Stimulated activated CD4-positive, alpha-beta T cell treated with anti-CD3 and anti-CD28 coated beads, Interleukin-1b, Interleukin-23, amount 100 ng/mL, for 1 hour (primary cell): ENCODE measurements at regions not wholly inside any gene's neighbourhood (a gene's known extent, or its start where the extent isn't known, plus 50 kb on each side); places are given as distances from the start of the nearest gene placed in this dataset.

Source experiments
- DNase-seq, 2 donors: peaks; one replicate each; pipeline ENCODE4 v3.0.0-alpha.2; 2020; ENCODE audit warnings: low read depth in 2 of 2

DNA sequence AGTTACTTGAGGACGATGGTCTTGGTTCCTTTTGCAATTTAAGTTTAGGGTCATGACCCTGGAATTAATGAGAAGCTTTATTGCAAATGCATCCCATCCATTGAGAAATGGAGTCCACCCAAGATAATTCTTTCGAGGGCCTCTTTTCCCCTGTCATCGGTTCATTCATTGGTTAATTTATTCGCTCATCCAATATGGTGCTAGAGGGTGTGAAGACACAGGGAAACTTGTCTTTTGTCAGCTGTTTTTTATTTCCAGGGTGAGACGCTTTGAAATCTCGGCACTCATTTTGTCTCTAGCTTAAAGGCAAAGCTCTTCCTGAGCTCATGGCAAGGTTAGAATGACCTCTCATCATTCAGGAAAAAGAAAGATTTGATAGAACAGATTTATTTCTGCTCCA, 464.2 kb upstream of the EEF2KMT start:
- no peak for DNase-seq

DNA sequence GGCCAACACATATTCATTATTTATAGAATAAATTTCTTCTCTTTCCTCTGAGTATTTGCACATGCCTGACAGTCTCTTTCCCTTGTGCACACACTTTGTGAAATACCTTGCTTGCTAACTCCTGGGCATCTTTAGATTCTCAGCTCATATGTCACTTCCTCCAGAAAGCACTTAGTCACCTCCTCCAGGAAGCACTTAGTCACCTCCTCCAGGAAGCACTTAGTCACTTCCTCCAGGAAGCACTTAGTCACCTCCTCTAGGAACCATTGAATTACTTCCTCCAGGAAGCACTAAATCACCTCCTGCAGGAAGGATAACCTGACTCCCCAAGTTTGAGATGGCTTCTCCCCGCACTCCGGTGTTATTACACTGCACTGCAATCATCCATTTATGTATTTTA, 462.5 kb upstream of the EEF2KMT start:
- no peak for DNase-seq

DNA sequence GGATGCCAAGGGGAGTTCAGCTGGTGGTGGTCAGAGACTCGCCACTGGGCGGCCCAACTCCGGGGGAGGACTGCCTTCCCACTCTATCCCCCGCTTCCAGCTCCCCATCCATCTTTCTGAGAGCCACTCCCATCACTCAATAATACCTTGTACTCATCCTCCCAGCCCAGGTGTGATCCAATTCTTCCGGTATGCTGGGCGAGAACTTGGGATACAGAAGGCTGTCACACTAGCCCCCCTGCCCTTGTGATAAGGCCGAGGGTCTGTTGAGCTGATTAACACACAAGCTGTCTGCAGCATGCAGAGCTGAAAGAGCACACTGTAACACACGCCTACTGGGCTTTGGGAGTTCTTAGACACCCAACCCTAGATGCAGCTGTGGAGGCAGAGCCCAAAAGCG, 460.4 kb upstream of the EEF2KMT start:
- DNase-seq = no peak

DNA sequence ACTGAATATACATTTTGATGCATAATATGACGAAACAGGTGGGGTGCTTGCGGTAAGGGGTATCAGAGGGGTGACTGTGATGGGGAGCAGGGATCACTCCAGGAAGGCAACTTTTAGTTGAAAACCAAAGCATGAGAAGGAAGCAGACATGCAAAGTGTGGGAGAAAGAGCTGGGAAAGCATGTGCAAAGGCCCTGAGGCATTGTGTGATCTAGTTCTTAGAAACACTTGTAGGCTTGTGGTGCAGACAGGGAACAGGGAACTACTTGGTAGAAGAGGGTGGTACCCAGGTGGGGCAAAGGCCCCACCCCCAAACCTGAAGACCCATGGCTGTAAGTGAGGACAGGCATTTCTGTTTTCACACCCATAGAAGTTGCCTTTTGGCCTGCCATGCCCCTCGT, 459.9 kb upstream of the EEF2KMT start:
- DNase-seq = no peak

DNA sequence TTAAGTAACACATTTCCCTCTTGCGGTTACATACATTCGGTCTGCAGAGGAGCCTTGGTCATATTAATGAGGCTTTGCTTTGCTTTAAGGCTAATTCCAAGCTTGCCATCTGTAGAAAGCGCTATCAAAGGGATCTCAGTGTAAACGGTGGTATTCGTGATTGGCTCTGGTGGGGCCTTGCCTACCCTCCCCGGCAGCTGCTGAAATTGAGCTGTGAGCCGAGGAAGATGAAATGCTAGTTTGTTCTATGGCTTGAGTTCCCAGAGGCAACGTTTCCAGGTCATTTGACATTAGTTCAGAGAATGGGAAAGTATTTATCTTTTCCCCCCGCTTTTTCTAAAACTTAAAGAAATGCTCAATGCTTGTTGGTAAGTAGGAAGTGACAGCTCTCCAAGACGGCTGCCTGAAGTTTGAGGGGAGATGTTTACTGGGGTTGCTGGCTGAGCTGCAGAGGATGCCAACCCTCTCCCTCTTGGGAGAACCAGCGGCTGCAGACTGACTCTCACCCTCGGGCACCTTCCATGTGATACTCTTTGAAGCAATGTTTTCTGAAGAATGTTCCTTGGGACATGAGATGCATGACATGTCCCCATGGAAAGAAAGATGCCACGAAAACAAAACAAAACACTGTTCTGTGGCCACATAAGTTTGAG, 458.7 kb upstream of the EEF2KMT start:
- DNase-seq = no peak

DNA sequence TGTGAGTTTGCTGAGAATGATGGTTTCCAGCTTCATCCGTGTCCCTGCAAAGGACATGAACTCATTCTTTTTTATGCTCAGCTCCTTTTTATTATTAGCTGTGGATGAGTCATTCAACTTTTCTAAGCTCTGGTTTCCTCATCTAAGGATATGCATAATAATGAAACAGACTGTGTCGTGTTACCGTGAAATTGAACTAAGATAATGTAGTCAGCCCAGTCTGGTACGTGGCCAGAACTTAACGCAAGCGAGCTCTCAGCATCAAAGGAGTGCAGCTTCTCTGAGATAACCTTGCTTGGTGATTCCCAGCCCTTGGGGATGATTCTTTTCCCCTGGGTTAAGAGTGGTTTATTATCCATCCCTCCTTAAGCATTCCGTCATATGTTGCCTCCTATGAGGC, 454.3 kb upstream of the EEF2KMT start:
- no peak for DNase-seq

DNA sequence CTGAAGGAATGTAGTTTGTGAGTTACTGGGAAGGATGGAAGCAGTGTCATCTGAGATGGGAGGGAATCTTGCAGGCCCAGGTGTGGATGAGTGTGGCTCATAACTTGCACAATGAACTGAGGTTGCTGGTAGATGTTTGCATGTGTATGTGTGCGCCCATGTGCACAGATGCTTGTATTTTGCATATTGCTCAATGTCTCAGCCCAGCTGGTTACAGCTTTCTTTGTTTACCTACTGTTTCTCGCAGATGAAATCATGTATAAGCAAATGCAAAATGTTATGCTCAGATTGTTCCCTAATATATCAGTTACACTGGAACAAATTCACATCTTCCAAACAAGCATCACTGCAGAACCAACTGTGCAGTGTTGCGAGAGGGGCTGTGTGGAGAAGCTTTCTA, 452.2 kb upstream of the EEF2KMT start:
- DNase-seq = no peak

DNA sequence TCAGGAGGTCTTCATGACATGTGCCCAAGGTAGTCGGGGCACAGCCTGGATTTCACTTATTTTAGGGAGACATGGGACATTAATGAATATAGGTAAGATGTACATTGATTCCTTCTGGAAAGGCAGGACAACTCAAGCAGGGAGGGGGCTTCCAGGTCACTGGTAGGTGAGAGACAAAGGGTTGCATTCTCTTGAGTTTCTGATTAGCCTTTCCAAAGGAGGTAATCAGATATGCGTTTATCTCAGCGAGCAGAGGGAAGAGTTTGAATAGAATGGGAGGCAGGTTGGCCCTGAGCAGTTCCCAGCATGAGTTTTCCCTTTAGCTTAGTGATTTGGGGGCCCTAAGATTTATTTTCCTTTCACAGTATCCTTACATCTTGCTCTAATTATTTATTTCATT, 443.8 kb upstream of the EEF2KMT start:
- no peak for DNase-seq

DNA sequence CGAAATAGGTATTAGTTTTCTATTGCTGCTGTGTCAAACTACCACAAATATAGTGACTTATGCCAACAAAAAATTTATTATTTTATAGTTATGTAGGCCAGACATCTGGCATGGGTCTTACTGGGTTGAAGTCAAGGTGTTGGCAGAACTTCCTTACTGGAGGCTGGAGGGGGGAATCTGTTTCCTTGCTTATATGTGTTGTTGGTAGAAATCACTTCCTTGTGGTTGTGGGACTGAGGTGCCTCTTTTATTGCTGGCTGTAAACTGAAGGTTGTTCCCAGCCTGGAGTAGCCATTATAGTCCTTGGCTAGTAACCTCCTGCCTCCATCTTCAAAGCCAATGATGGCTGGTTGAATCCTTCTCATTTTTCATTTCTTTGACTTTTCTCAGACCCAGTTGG, 439.8 kb upstream of the EEF2KMT start:
- DNase-seq = no peak

DNA sequence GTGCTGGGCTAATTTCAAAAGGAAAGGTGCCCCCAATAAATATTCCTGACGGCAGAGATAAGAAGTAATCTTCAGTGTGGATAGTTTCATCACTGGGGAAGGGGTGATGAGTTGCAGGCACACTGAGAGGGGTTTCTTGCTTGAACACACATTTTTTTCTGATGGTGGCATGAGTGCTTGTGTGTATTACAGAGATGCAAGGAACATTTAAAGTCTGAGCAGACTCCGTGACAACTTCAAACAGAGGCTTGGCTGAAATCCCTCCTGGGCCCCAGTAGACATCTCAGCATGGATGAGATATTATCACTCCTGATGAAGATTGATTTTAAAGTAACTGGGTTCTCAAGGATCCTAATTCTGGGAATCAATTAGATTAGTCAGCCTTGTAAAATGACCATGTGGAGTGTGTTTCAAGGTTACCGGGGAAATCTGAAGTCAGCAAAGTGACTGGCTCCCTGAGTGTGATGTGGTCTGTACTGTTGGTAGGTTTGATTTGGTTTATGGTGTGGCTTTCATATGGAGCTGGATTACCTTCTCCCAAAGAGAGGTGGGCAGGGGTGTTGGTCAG, 435.8 kb upstream of the EEF2KMT start:
- no peak for DNase-seq

DNA sequence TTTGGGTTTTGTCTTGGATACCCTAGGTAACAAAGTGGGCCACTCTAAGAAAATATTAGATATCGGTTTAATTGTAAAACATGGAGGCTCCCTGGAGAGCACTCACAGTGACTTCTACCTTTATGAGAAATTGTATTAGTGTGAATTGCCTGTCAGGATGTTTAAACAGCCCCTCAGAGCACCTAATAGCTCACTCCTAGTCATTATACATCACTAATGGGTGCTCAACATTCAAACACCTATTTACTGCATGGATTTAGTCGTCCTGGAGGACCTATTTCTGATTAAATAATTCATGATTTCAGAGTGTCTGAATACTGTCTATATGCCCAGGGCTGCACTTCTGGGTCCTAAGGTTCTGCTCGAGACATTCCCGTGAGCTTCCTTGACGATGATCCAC, 430.2 kb upstream of the EEF2KMT start:
- DNase-seq = no peak

DNA sequence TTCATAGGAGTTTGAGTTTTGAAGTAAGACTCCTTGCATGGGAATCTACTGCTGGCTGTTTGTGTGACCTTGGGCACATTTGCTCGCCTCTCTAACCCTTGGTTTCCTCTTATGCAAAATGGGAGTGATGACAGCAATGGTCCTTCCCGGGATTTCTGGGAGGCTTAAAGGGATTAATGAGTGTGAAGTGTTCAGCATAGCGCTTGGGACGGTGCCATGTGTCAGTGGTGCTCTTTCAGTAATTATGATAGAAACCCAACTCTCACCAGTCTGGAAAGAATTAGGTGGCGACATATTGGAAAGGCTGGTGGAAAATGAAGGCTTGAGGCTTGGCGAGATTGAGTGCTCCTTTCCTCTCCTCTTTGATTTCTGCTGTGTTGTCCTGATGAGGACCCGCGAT, 429.2 kb upstream of the EEF2KMT start:
- DNase-seq = no peak

DNA sequence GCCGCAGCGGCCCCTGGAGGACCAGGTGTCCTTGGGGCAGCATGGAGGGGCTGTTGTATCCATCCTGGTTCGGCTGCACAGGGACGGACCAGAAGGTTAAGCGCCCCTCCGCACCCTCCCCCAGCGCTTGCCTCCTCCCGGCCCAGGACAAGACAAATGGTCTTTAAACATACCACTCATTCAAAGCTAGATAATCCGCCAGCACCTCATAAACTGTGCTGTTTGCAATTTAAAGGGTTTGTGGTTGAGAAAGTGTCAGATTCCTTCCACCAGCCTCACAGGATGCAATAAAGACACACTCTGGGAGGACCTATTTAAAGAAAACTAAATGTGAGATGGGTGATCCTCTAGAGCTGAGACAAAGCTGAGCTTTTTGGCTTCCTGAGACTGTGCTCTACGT, 426.2 kb upstream of the EEF2KMT start:
- no peak for DNase-seq

DNA sequence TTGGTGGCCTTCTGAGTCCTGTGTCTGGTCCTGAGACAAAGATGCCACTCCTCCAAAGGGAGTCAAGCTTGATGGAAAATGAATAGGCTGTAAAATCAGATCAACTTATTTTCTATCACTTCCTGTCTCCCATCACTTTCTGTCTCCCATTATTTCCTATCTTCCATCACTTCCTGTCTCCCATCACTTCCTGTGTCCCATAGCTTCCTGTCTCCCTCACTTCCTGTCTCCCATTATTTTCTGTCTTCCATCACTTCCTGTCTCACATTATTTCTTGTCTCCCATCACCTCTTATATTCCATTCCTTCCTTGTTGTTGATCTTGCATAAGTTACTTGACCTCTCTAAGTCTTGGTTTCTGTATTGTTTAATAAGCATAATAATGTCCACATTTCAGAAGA, 418.5 kb upstream of the EEF2KMT start:
- no peak for DNase-seq

DNA sequence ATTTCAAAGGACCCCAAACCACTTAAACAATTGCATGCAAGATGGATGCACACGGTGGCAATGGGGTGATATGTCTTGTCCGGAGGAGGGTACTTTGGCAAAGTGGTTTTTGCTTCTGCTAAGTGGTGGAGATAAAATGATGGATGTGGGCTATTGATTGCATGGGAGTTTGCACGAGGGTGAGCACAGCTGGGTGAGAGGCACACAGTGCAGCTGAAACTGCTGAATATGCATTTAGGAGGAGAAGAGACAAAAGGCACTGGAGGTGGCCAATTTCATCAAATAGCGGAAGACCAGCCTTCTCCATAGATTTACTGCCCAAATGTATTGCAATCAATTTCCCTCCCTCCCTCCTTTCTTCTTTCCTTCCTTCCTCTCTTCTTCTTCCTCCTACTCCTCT, 414.4 kb upstream of the EEF2KMT start:
- no peak for DNase-seq

DNA sequence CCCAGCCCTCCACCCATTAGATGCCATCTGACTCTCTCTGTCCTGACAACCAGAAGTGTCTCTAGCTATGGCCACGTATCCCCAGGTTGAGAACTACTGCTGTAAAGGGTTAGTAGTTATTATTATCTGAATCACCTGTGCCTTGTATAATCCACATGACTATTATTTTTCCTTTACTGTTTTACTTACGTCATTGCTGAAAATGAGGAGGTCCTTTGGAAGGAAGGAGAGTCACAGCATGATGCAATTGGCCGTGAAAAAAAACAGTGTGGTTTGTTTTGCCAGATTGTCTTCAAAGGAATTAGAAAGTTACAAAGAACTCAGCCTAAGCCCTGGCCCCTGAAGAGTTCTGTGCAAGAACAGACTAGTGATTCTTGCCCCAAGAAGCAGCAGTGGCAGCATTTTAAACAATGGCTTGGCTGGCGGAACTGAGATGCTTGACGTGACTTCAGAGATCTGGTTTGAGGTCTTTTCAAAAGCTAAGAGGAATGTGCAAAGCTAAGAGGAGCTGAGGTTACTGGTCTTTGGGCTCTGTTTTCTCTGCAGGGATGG, 413.3 kb upstream of the EEF2KMT start:
- no peak for DNase-seq

DNA sequence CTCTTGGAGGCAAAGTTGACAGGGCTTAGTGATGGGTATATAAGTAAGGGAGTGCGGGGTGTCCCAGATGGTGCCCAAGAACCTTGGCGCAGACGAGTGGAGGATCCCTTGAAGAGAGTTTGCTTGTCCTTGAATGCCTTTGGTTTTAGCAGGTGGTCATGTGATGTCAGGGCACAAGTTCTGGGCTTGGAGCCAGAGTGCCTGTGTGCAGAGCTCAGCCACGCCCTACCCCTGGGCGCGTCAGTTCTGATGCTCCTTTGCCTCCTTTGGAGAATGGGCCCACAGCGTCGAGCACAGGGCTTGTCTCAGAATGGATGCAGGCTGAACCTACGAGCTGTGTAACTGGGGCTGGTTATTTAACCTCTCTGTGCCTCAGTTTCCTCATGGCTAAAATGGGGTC, 412.2 kb upstream of the EEF2KMT start:
- DNase-seq = no peak

DNA sequence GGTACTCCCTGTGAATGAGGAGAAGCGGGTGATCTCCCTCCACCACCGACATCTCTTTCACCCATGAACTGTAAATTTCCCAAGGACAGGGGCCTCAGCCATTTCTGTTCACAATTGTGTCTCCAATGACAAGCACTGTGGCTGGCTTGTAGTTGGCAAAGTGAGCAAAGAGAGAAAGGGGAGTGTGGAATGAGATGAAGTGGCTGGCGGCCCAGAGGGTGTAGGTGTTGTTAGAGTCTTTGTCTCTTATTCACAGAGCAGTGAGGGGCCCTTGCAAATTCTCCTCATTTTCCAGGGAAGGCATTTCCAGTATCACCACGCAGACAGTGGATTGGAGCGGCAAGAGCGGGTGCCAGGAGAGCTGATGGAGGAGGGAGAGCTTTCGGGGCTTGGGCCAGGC, 411.7 kb upstream of the EEF2KMT start:
- DNase-seq = no peak

DNA sequence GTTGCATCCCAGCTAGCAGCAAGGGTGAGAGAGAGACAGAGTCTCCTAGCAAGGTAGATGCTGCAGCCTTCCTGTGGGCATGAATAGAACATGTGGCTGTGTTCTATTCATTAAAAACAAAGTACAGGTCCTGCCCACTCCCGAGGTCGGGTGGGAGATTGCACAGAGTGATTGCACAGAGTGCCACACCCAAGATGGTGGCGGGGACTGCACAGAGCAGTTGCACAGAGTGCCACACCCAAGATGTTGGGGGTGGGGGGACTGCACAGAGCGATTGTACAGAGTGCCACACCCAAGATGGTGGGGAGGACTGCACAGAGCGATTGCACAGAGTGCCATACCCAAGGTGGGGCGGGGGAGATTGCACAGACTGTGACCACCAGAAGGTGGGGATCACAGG, 410.8 kb upstream of the EEF2KMT start:
- DNase-seq = no peak

DNA sequence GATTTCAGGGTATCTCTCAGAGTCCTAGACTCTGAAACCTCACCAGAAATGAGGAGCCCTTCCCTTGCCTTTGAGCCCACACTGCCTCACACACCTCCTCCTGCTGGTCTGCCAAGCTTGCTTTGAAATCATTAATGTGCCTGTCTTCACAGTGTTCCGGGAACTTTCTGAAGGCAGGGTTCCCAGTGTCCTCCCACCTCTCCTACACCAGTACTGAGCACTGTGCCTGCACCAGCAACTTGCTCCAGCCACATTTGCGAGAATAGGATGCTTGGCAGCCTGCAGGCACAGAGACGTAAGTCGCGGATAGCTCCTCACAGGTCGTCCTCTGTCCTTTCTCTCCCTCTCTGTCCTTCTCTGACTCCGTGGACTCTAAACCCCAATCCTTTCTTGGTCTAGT, 408.4 kb upstream of the EEF2KMT start:
- no peak for DNase-seq

DNA sequence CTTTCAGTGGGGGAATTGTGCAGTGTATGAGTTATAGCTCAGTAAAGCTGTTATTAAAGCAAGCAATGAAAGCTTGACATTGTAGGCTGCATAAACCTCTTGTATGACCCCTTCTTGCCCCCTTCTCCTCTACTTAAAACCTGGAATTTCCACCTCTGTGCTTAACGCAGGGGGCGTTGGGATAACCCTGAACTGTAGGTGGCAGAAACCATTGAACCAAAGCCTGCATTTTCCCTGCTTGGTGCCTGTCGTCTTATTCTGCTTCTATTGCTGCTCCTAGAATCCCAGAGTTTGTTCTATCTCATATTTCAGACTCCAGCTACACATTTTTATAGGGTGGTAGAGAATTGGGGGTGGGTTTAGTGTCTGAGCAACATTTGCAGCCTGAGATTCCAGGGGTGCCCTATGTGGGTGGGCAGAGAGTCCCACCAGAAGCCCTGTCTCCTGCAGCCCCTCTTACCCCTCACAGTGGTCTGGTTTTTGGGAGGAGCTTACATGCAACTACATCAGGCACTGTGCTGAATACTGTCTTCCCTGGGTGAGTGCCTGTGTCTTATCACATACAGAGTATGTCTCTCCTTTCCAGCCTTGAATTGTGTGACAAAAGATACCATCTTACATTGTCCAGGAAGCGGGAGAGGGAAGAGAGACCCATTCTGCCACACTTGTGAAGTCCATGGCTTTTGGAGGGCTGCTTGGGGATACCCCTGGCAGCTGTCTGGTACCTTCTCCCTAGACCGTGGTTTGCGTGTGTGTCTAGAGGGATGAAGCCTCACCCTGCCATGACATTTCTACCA, 407.7 kb upstream of the EEF2KMT start:
- no peak for DNase-seq

DNA sequence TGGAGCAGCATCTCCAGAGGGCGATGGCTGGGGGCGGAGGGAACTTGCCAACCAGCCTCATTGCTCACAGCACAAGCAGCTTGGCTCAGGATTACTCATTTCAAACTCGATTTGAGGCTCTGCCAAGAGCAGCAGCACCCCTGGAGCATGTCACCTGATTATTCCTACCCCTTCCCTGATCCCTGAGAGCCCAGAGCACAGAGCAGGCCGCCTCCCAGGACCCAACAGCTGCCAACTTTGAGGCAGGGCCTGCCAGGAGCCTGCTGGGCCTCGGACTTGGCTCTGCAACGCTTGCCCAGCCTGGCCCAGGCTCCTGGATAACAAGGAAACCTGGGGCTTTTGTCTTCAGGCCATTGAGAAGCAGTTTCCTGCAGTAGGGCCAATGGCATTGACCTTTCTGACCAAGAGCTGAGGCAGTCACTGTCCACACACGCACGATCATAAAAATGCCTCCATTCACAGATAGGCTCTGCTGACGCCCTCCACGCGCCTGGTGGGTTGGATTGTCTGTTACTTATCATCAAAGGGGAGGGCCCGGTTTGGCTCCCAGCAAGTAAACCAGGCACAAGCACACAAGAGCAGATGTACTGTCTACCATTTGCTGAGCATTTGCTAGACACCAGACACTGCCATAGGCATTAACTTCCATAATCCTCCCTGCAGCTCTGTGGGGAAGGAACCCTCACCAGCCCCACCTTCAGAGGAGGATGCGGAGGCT, 406.6 kb upstream of the EEF2KMT start:
- no peak for DNase-seq
